A549 (cell line): ENCODE measurements at regions not wholly inside any gene's neighbourhood (a gene's known extent, or its start where the extent isn't known, plus 50 kb on each side); places are given as distances from the start of the nearest gene placed in this dataset.

Source experiments
- ATAC-seq, 2 experiments: fragments of 200-7000 bp in 1 of 2; fragments of >200 bp in 1 of 2; cut with Nextera tagmentation in 1 of 2; cut with Tn5 transposase in 1 of 2; 3 replicates each; pipeline versions ENCODE4 v1.8.0 to v1.9.1; 2018 to 2020; ENCODE audit warnings: mild to moderate bottlenecking in 1 of 2, moderate library complexity in 1 of 2
- CTCF ChIA-PET: fragments of 300-600 bp; sonication (Branson Sonifier 250); formaldehyde crosslinking; extraction: SDS; loops from one replicate; lab custom pipeline; 2021; ENCODE audit warnings: antibody characterized with exemption, inconsistent platforms; lab: Yijun Ruan, JAX
- POLR2A ChIA-PET: fragments of 350-600 bp; formaldehyde crosslinking; extraction: SDS; loops from one replicate; lab custom pipeline; 2021; ENCODE audit warnings: antibody characterized with exemption, inconsistent platforms; lab: Yijun Ruan, JAX
- DNase-seq, 2 experiments: peaks; one replicate each; pipeline versions ENCODE4 v3.0.0 to v3.0.0-alpha.2; 2011 to 2016; ENCODE audit warnings: low read depth in 1 of 2, low spot score in 1 of 2
- FAIRE-seq: peaks from 2 replicates; lab custom pipeline; 2011; peaks lifted over from hg19 to GRCh38; lab: Jason Lieb, UNC
- H3K27ac ChIP-seq, 2 experiments: fragments of >200 bp; sonication (Bioruptor Twin); formaldehyde crosslinking; 3 replicates each; pipeline ENCODE4 v1.5.1; 2016 to 2017
- H3K4me1 ChIP-seq: fragments of >200 bp; sonication (Bioruptor Twin); formaldehyde crosslinking; 3 replicates; pipeline ENCODE4 v1.6.1; 2016
- H3K4me2 ChIP-seq: fragments of >200 bp; sonication (Bioruptor Twin); formaldehyde crosslinking; 3 replicates; pipeline ENCODE4 v1.6.1; 2016
- H3K4me3 ChIP-seq: fragments of >200 bp; sonication (Bioruptor Twin); formaldehyde crosslinking; 3 replicates; pipeline ENCODE4 v1.5.1; 2016
- H3K9me3 ChIP-seq: fragments of >200 bp; sonication (Bioruptor Twin); formaldehyde crosslinking; 3 replicates; pipeline ENCODE4 v1.6.1; 2016
- BCL3 ChIP-seq: fragments of >200 bp; sonication (Bioruptor Twin); formaldehyde crosslinking; IDR thresholded peaks from 3 replicates; pipeline ENCODE4 v1.6.1; 2016
- CBX8 ChIP-seq: fragments of 200-600 bp; sonication (generic); IDR thresholded peaks from 2 replicates; pipeline ENCODE4 v1.6.1; 2016
- CEBPB ChIP-seq, 2 experiments: fragments of >200 bp in 1 of 2; sonication (Bioruptor Twin) in 1 of 2; formaldehyde crosslinking in 1 of 2; IDR thresholded peaks; 2 replicates each; pipeline ENCODE4 v1.6.1; 2012 to 2016
- CHD2 ChIP-seq: fragments of 150-350 bp; IDR thresholded peaks from 2 replicates; pipeline ENCODE4 v1.6.1; 2014; ENCODE audit warnings: low read length; ENCODE audit not compliant: partially characterized antibody
- CHD4 ChIP-seq: fragments of 200-600 bp; sonication (generic); IDR thresholded peaks from 2 replicates; pipeline ENCODE4 v1.6.1; 2016; ENCODE audit warnings: antibody characterized with exemption, mild to moderate bottlenecking, borderline replicate concordance
- E2F6 ChIP-seq: IDR thresholded peaks from 2 replicates; pipeline ENCODE4 v1.6.1; 2012; ENCODE audit warnings: low read depth, borderline replicate concordance
- EHF ChIP-seq: fragments of 250-450 bp; sonication (Bioruptor Pico); IDR thresholded peaks from 2 replicates; pipeline ENCODE4 v1.5.0; 2020; ENCODE audit warnings: mild to moderate bottlenecking
- EHMT2 ChIP-seq: fragments of 200-600 bp; sonication (generic); IDR thresholded peaks from 2 replicates; pipeline ENCODE4 v1.6.1; 2016; ENCODE audit warnings: antibody characterized with exemption, low read depth, mild to moderate bottlenecking, moderate library complexity
- ESRRA ChIP-seq: fragments of 150-350 bp; IDR thresholded peaks from 2 replicates; pipeline ENCODE4 v1.6.1; 2014; ENCODE audit warnings: mild to moderate bottlenecking, low read length, borderline replicate concordance
- FOSB ChIP-seq: fragments of 250-450 bp; sonication (Bioruptor Pico); IDR thresholded peaks from 2 replicates; pipeline ENCODE4 v1.5.0; 2020; ENCODE audit warnings: mild to moderate bottlenecking, moderate library complexity
- GATA3 ChIP-seq: IDR thresholded peaks from 2 replicates; pipeline ENCODE4 v1.6.1; 2012; ENCODE audit warnings: borderline replicate concordance
- HEYL ChIP-seq: fragments of 250-450 bp; sonication (Bioruptor Pico); IDR thresholded peaks from 2 replicates; pipeline ENCODE4 v1.8.0; 2021; ENCODE audit warnings: mild to moderate bottlenecking, moderate library complexity
- HOXB13 ChIP-seq: fragments of 250-450 bp; sonication (Bioruptor Pico); IDR thresholded peaks from 2 replicates; pipeline ENCODE4 v1.5.0; 2020; ENCODE audit warnings: low read depth, mild to moderate bottlenecking, moderate library complexity
- HOXB5 ChIP-seq: fragments of 250-450 bp; sonication (Bioruptor Pico); IDR thresholded peaks from 2 replicates; pipeline ENCODE4 v1.5.0; 2020; ENCODE audit warnings: mild to moderate bottlenecking, moderate library complexity
- JUN ChIP-seq, 2 experiments: fragments of >200 bp; sonication (Bioruptor Twin); formaldehyde crosslinking; IDR thresholded peaks; 2 replicates in 1 of 2; 3 replicates in 1 of 2; pipeline ENCODE4 v1.6.1; 2016 to 2017
- KDM5A ChIP-seq: fragments of 200-600 bp; sonication (generic); IDR thresholded peaks from 2 replicates; pipeline ENCODE4 v1.6.1; 2016; ENCODE audit warnings: antibody characterized with exemption, mild to moderate bottlenecking
- MAFK ChIP-seq: fragments of 450-650 bp; IDR thresholded peaks from 2 replicates; pipeline ENCODE4 v1.6.1; 2014; ENCODE audit not compliant: partially characterized antibody
- MAX ChIP-seq: IDR thresholded peaks from 2 replicates; pipeline ENCODE4 v1.6.1; 2012
- MAZ ChIP-seq: fragments of 150-350 bp; IDR thresholded peaks from 2 replicates; pipeline ENCODE4 v1.6.1; 2014; ENCODE audit warnings: antibody characterized with exemption, low read depth, low read length, borderline replicate concordance
- MYC ChIP-seq: IDR thresholded peaks from 2 replicates; pipeline ENCODE4 v1.6.1; 2012; ENCODE audit warnings: mild to moderate bottlenecking, inconsistent platforms, low read length, improper control_type of control experiment, borderline replicate concordance
- NPAS2 ChIP-seq: fragments of 250-450 bp; sonication (Bioruptor Pico); IDR thresholded peaks from 2 replicates; pipeline ENCODE4 v1.8.0; 2022; ENCODE audit warnings: mild to moderate bottlenecking, moderate library complexity, borderline replicate concordance
- PHF8 ChIP-seq: fragments of 200-600 bp; sonication (generic); IDR thresholded peaks from 2 replicates; pipeline ENCODE4 v1.6.1; 2016; ENCODE audit warnings: low read depth, mild to moderate bottlenecking, antibody characterized with exemption, moderate library complexity, borderline replicate concordance
- POLR2AphosphoS2 ChIP-seq: conservative IDR thresholded peaks from 2 replicates; pipeline ENCODE4 v1.6.1; 2012; ENCODE audit warnings: low read length, improper control_type of control experiment, inconsistent platforms
- RAD21 ChIP-seq, 2 experiments: fragments of >200 bp in 1 of 2; sonication (Bioruptor Twin) in 1 of 2; formaldehyde crosslinking in 1 of 2; IDR thresholded peaks in 1 of 2; conservative IDR thresholded peaks in 1 of 2; 2 replicates in 1 of 2; 3 replicates in 1 of 2; pipeline ENCODE4 v1.6.1; 2012 to 2018; ENCODE audit warnings: inconsistent platforms in 1 of 2
- RARB ChIP-seq: fragments of 250-450 bp; sonication (Bioruptor Pico); IDR thresholded peaks from 2 replicates; pipeline ENCODE4 v1.8.0; 2021; ENCODE audit warnings: mild to moderate bottlenecking, moderate library complexity
- RCOR1 ChIP-seq: fragments of 150-350 bp; IDR thresholded peaks from 2 replicates; pipeline ENCODE4 v1.6.1; 2014; ENCODE audit warnings: antibody characterized with exemption, low read length, low read depth
- SREBF2 ChIP-seq: fragments of 450-650 bp; IDR thresholded peaks from 2 replicates; pipeline ENCODE4 v1.6.1; 2014; ENCODE audit warnings: mild to moderate bottlenecking, moderate library complexity
- TFCP2L1 ChIP-seq: fragments of 250-450 bp; sonication (Bioruptor Pico); IDR thresholded peaks from 2 replicates; pipeline ENCODE4 v1.5.0; 2021; ENCODE audit warnings: mild to moderate bottlenecking
- WGBS: methylation state at CpG from one replicate; pipeline ENCODE4 v1.1.6; 2017; ENCODE audit errors: missing lambda C conversion rate; 5-methylcytosine and 5-hydroxymethylcytosine counted together
- TF ChIP-seq, protein P1 (sequence below): fragments of >200 bp; sonication (Bioruptor Twin); formaldehyde crosslinking; IDR thresholded peaks from 2 replicates; pipeline ENCODE4 v1.6.1; 2016
- TF ChIP-seq, protein P2 (sequence below): fragments of 450-650 bp; IDR thresholded peaks from 2 replicates; pipeline ENCODE4 v1.6.1; 2014; ENCODE audit warnings: antibody characterized with exemption

GRCh38 chr18:1147730-1148129 is 243.1 kb downstream of the ADCYAP1 start:
- Histone ChIP-seq H3K4me3 (no peak overlapping the region), H3K9me3 (no peaks in the 10 kb centered on the region), H3K4me2 (no peak overlapping the region), H3K4me1 (no peaks in the 10 kb centered on the region), H3K27ac (no peak overlapping the region)
- CTCF ChIA-PET = no interaction called here
- FAIRE-seq = no peak
- TF ChIP-seq MAX = no peak
- no peak for TF ChIP-seq EHF (CRISPR knock-in tag)
- TF ChIP-seq HEYL (CRISPR knock-in tag) = no peak
- no peak for TF ChIP-seq CHD2
- no peak for TF ChIP-seq PHF8
- TF ChIP-seq POLR2AphosphoS2 = no peak
- TF ChIP-seq, protein P1, sequence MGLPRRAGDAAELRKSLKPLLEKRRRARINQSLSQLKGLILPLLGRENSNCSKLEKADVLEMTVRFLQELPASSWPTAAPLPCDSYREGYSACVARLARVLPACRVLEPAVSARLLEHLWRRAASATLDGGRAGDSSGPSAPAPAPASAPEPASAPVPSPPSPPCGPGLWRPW = no peak
- no peak for TF ChIP-seq HOXB5 (CRISPR knock-in tag)
- TF ChIP-seq, protein P2, sequence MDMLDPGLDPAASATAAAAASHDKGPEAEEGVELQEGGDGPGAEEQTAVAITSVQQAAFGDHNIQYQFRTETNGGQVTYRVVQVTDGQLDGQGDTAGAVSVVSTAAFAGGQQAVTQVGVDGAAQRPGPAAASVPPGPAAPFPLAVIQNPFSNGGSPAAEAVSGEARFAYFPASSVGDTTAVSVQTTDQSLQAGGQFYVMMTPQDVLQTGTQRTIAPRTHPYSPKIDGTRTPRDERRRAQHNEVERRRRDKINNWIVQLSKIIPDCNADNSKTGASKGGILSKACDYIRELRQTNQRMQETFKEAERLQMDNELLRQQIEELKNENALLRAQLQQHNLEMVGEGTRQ = no peak
- no peak for TF ChIP-seq KDM5A
- TF ChIP-seq MAFK = no peak
- TF ChIP-seq RAD21 (conservative IDR thresholded peaks at IDR 0.05 in 1 of 2, IDR thresholded peaks at IDR 0.05 in 1 of 2) = no peak
- no peak for TF ChIP-seq HOXB13 (CRISPR knock-in tag)
- no peak for TF ChIP-seq TFCP2L1 (CRISPR knock-in tag)
- no peak for TF ChIP-seq MAZ
- no peak for DNase-seq
- WGBS = 0% methylated on average over 1 of the region's 1 CpG
- no peak for ATAC-seq
- POLR2A ChIA-PET = no interaction called here

DNA sequence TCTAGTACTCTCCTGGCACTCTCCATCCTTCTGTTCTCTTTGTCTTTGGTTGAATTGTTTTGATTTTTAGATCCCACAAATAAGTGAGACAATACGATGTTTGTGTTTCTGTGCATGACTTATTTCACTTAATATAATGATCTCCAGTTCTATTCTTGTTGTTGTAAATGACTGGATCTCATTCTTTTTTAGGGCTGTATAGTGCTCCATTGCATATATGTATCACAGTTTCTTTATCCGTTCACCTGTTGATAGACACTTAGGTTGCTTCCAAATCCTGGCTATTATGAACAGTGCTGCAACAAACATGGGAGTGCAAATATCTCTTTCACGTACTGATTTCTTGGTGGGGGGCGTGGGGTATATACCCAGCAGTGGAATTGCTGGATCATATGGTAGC is 245.0 kb downstream of the ADCYAP1 start:
- ATAC-seq (no peak), DNase-seq (no peak), FAIRE-seq (no peak)
- Histone ChIP-seq H3K4me3 (no peak overlapping the region), H3K4me1 (no peaks in the 10 kb centered on the region), H3K4me2 (no peak overlapping the region), H3K9me3 (no peaks in the 10 kb centered on the region), H3K27ac (no peak overlapping the region)
- ChIA-PET POLR2A (no interaction called here), CTCF (no interaction called here)
- WGBS = 23% methylated on average over 4 of the region's 4 CpGs
- no peak for TF ChIP-seq CHD4
- no peak for TF ChIP-seq BCL3
- TF ChIP-seq E2F6 = no peak
- TF ChIP-seq ESRRA = no peak
- TF ChIP-seq CBX8 = no peak
- no peak for TF ChIP-seq SREBF2
- TF ChIP-seq EHMT2 = no peak
- TF ChIP-seq MAX = no peak
- TF ChIP-seq, protein P1 = no peak
- TF ChIP-seq RCOR1 = no peak
- no peak for TF ChIP-seq FOSB (CRISPR knock-in tag)
- TF ChIP-seq CEBPB (IDR thresholded peaks at IDR 0.05) = no peak
- TF ChIP-seq NPAS2 (CRISPR knock-in tag) = no peak
- TF ChIP-seq CHD2 = no peak
- no peak for TF ChIP-seq JUN (IDR thresholded peaks at IDR 0.05)
- no peak for TF ChIP-seq MYC
- TF ChIP-seq RARB = no peak
- TF ChIP-seq HEYL (CRISPR knock-in tag) = no peak
- no peak for TF ChIP-seq GATA3
